ENCODE measurements at regions not wholly inside any gene's neighbourhood (a gene's known extent, or its start where the extent isn't known, plus 50 kb on each side); places are given as distances from the start of the nearest gene placed in this dataset.

DNA sequence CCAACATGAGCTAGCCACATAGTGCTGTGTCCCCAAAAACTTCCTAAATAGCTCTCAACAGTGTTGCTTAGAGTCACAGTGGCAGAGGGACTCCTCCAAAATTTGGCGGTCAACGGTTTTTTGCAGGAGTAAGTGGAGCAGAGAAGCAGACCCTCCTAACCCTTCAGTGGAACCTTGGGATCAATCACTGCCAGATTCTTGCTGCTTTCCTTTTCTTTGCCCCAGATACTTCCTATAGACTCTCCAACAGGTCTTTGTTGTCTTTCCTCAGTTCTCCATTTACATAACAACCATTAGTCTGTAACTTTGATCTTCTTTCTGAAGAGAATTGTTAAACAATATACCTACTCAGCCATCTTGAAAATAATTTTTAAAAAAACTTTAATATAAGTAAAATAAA, 556.1 kb downstream of the BRINP3 start:
- ATAC-seq: peak; percentile 61
- Histone ChIP-seq H3K4me1 (ENCODE audit: insufficient read depth) (no peaks in the 10 kb centered on the region), H4K20me1 (replicated peaks; ENCODE audit: insufficient read depth) (no peaks in the 10 kb centered on the region), H3K79me2 (replicated peaks; ENCODE audit: insufficient read depth) (no peaks in the 10 kb centered on the region), H3K4me3 (no peak overlapping the region), H3K27me3 (ENCODE audit: insufficient read depth) (no peaks in the 10 kb centered on the region), H2AFZ (no peak overlapping the region), H3K27ac (ENCODE audit: low read depth) (no peak overlapping the region), H3F3A (replicated peaks; ENCODE audit: low read depth) (no peaks in the 10 kb centered on the region), H3K9me2 (ENCODE audit: insufficient read depth) (peaks cover 4% of the 10 kb centered on the region; the same call in 1 of the 2 replicates), H3K4me2 (no peak overlapping the region), H3K36me3 (ENCODE audit: insufficient read depth) (no peaks in the 10 kb centered on the region)
- H3K9me3 Mint-ChIP-seq: peaks cover 16% of the 10 kb centered on the region; the same call in 2 of the 3 replicates
- H3K27me3 Mint-ChIP-seq (ENCODE audit: insufficient read depth, low read depth, poor library complexity): peaks cover 4% of the 10 kb centered on the region
- peaks cover 6% of the 10 kb centered on the region for H3K4me1 Mint-ChIP-seq
- H3K27ac Mint-ChIP-seq: no peak overlapping the region
- peaks cover 8% of the 10 kb centered on the region; the same call in 1 of the 3 replicates for H3K36me3 Mint-ChIP-seq (ENCODE audit: low read depth)
- H3K4me3 Mint-ChIP-seq: no peak overlapping the region
- peak; percentile 14 for DNase-seq (ENCODE audit: low spot score)
- no peak for TF ChIP-seq JUNB (IDR thresholded peaks at IDR 0.05; ENCODE audit: unreplicated experiment)
- TF ChIP-seq ZNF462 (CRISPR knock-in tag; IDR thresholded peaks at IDR 0.05): peak; percentile 53; the same call in 1 of the 2 replicates

GRCh38 chr1:189927641-189928040, 550.0 kb downstream of the BRINP3 start:
- Mint-ChIP-seq H3K9me3 (peaks cover 14% of the 10 kb centered on the region; the same call in 2 of the 3 replicates), H3K4me3 (no peak overlapping the region), H3K4me1 (peaks cover 4% of the 10 kb centered on the region; the same call in 2 of the 3 replicates), H3K27ac (no peak overlapping the region), H3K36me3 (ENCODE audit: low read depth) (peaks cover 8% of the 10 kb centered on the region; the same call in 1 of the 3 replicates), H3K27me3 (ENCODE audit: insufficient read depth, low read depth, poor library complexity) (no peaks in the 10 kb centered on the region)
- no peak for DNase-seq (ENCODE audit: low spot score)
- H3K4me3 ChIP-seq: no peak overlapping the region
- H3K36me3 ChIP-seq (ENCODE audit: insufficient read depth): no peaks in the 10 kb centered on the region
- H3K9me2 ChIP-seq (ENCODE audit: insufficient read depth): no peaks in the 10 kb centered on the region
- H3F3A ChIP-seq (replicated peaks; ENCODE audit: low read depth): no peaks in the 10 kb centered on the region
- no peak overlapping the region for H3K27ac ChIP-seq (ENCODE audit: low read depth)
- no peak overlapping the region for H2AFZ ChIP-seq
- H3K79me2 ChIP-seq (replicated peaks; ENCODE audit: insufficient read depth): no peaks in the 10 kb centered on the region
- no peak overlapping the region for H3K4me2 ChIP-seq
- H3K27me3 ChIP-seq (ENCODE audit: insufficient read depth): no peaks in the 10 kb centered on the region
- ATAC-seq: no peak
- no peaks in the 10 kb centered on the region; the same call in 1 of the 2 replicates for H3K4me1 ChIP-seq (ENCODE audit: insufficient read depth)
- no peaks in the 10 kb centered on the region for H4K20me1 ChIP-seq (replicated peaks; ENCODE audit: insufficient read depth)
- TF ChIP-seq, protein P1, sequence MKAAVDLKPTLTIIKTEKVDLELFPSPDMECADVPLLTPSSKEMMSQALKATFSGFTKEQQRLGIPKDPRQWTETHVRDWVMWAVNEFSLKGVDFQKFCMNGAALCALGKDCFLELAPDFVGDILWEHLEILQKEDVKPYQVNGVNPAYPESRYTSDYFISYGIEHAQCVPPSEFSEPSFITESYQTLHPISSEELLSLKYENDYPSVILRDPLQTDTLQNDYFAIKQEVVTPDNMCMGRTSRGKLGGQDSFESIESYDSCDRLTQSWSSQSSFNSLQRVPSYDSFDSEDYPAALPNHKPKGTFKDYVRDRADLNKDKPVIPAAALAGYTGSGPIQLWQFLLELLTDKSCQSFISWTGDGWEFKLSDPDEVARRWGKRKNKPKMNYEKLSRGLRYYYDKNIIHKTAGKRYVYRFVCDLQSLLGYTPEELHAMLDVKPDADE (IDR thresholded peaks at IDR 0.05): no peak
- TF ChIP-seq NANOG (IDR thresholded peaks at IDR 0.05; ENCODE audit: borderline replicate concordance) (no peak), JUNB (IDR thresholded peaks at IDR 0.05; ENCODE audit: unreplicated experiment) (no peak), ZNF462 (CRISPR knock-in tag; IDR thresholded peaks at IDR 0.05) (no peak), ZNF331 (CRISPR knock-in tag; IDR thresholded peaks at IDR 0.05; ENCODE audit: low read depth) (no peak)

All from GM23338 (cell line).